Stomach (tissue), 8 donors: ENCODE measurements at regions not wholly inside any gene's neighbourhood (a gene's known extent, or its start where the extent isn't known, plus 50 kb on each side); places are given as distances from the start of the nearest gene placed in this dataset.

ENCODE experiments used
- DNase-seq, 2 donors: peaks; one replicate each; pipeline versions ENCODE4 v3.0.0 to v3.0.0-alpha.2; 2013 to 2019
- H3K27ac ChIP-seq, 5 donors: fragments of 200-600 bp in 4 of 5; sonication (generic) in 4 of 5; one replicate each; pipeline ENCODE4 v1.5.1; 2013 to 2019; ENCODE audit warnings: mild to moderate bottlenecking in 1 of 5, moderate library complexity in 1 of 5
- H3K27me3 ChIP-seq, 3 donors: fragments of 200-600 bp; sonication (generic); one replicate each; pipeline ENCODE4 v1.5.1; 2017 to 2019; ENCODE audit warnings: mixed run types in 1 of 3
- H3K36me3 ChIP-seq, 4 donors: fragments of 200-600 bp; sonication (generic); 1 replicate in 3 of 4; 2 replicates in 1 of 4; pipeline ENCODE4 v1.5.1; 2016 to 2019
- H3K4me1 ChIP-seq, 4 donors: fragments of 200-600 bp; sonication (generic); one replicate each; pipeline ENCODE4 v1.5.1; 2016 to 2019
- H3K4me3 ChIP-seq, 4 donors: fragments of 200-600 bp; sonication (generic) in 3 of 4; one replicate each; pipeline ENCODE4 v1.5.1; 2016 to 2019; ENCODE audit warnings: mild to moderate bottlenecking in 1 of 4
- H3K9me3 ChIP-seq, 4 donors: fragments of 200-600 bp; sonication (generic); one replicate each; pipeline ENCODE4 v1.5.1; 2016 to 2019
- EP300 ChIP-seq: sonication (generic); formaldehyde crosslinking; IDR thresholded peaks from one replicate; pipeline ENCODE4 v1.6.1; 2017; ENCODE audit warnings: antibody characterized with exemption
- POLR2A ChIP-seq, 4 donors: fragments of 450-650 bp; IDR thresholded peaks; one replicate each; pipeline ENCODE4 v1.6.1; 2016; ENCODE audit warnings: antibody characterized with exemption in 4 of 4, control low read depth in 2 of 4, mild to moderate bottlenecking in 1 of 4, moderate library complexity in 1 of 4
- POLR2AphosphoS5 ChIP-seq, 3 donors: sonication (generic); formaldehyde crosslinking; IDR thresholded peaks; one replicate each; pipeline ENCODE4 v1.6.1; 2016; ENCODE audit warnings: antibody characterized with exemption in 3 of 3
- WGBS, 5 donors: extraction: QIAGEN DNeasy Blood & Tissue Kit in 3 of 5; methylation state at CpG; one replicate each; pipeline versions ENCODE4 v1.1.5 to v1.1.7; 2013 to 2018; 5-methylcytosine and 5-hydroxymethylcytosine counted together
- intact Hi-C: fragments of 100-400 bp; cut with DNase I; formaldehyde crosslinking; loops from one replicate; pipeline ENCODE4 v1.15.1; 2023; ENCODE audit warnings: low total_unique reads
- TF ChIP-seq, protein P1 (sequence below), 7 experiments: fragments of 450-650 bp in 4 of 7; fragments of 200-600 bp in 3 of 7; sonication (generic) in 3 of 7; IDR thresholded peaks; one replicate each; pipeline ENCODE4 v1.5.1; 2016 to 2019; ENCODE audit warnings: antibody characterized with exemption in 7 of 7, control low read depth in 2 of 7, mild to moderate bottlenecking in 1 of 7
- donor health status: healthy with polysubstance abuse.
- donor health status: Bipolar disorder and iron deficiency.
- donor health status: healthy.

GRCh38 chr6:97714772-97715171, 431.8 kb upstream of the MMS22L start:
- Histone ChIP-seq H3K36me3 (no peaks in the 10 kb centered on the region), H3K27me3 (no peaks in the 10 kb centered on the region), H3K4me1 (no peaks in the 10 kb centered on the region), H3K27ac (no peak overlapping the region), H3K9me3 (peaks cover 0 to 5% (median 2%) of the 10 kb centered on the region in 4 donors), H3K4me3 (no peak overlapping the region)
- DNase-seq = no peak
- TF ChIP-seq POLR2A (IDR thresholded peaks at IDR 0.05) = no peak
- TF ChIP-seq POLR2AphosphoS5 (IDR thresholded peaks at IDR 0.05) = no peak
- TF ChIP-seq EP300 = no peak
- TF ChIP-seq, protein P1, sequence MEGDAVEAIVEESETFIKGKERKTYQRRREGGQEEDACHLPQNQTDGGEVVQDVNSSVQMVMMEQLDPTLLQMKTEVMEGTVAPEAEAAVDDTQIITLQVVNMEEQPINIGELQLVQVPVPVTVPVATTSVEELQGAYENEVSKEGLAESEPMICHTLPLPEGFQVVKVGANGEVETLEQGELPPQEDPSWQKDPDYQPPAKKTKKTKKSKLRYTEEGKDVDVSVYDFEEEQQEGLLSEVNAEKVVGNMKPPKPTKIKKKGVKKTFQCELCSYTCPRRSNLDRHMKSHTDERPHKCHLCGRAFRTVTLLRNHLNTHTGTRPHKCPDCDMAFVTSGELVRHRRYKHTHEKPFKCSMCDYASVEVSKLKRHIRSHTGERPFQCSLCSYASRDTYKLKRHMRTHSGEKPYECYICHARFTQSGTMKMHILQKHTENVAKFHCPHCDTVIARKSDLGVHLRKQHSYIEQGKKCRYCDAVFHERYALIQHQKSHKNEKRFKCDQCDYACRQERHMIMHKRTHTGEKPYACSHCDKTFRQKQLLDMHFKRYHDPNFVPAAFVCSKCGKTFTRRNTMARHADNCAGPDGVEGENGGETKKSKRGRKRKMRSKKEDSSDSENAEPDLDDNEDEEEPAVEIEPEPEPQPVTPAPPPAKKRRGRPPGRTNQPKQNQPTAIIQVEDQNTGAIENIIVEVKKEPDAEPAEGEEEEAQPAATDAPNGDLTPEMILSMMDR (IDR thresholded peaks at IDR 0.05) = no peak
- intact Hi-C loops = no loop called here

- Histone ChIP-seq H3K9me3 (peaks cover 0 to 5% (median 2%) of the 10 kb centered on the region in 4 donors), H3K4me1 (no peaks in the 10 kb centered on the region), H3K4me3 (no peak overlapping the region), H3K27me3 (no peaks in the 10 kb centered on the region), H3K27ac (no peak overlapping the region), H3K36me3 (no peaks in the 10 kb centered on the region)
- intact Hi-C loops = no loop called here
- DNase-seq = no peak
- TF ChIP-seq EP300 (no peak), POLR2A (IDR thresholded peaks at IDR 0.05) (no peak), POLR2AphosphoS5 (IDR thresholded peaks at IDR 0.05) (no peak)
- TF ChIP-seq, protein P1 (IDR thresholded peaks at IDR 0.05) = no peak
- 53 to 87% (median 77%) methylated on average over 3 of the region's 3 CpGs for WGBS, 5 donors
Observed at GRCh38 chr6:97717086-97717485, 434.1 kb upstream of the MMS22L start.

DNA sequence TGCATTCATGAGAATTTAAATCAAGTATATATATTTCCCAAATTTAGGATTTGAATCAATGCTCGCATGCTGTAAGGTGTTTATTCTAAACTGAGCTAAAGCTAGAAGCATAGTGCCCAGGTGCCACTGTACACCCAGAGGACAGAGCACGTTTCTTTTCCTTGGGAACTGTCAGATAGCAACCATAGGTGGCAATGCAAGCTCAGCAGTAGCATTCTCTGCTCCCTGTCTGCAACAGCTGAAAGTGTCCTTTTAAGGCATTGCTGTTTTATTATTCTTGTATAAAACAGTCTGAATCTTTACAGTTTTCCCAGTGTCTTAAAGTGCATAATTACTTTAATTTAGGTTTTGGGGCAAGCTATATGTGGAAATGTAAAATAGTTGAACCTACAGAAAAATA, 443.4 kb upstream of the MMS22L start:
- Histone ChIP-seq H3K36me3 (no peaks in the 10 kb centered on the region), H3K27me3 (no peaks in the 10 kb centered on the region), H3K4me1 (no peaks in the 10 kb centered on the region), H3K9me3 (no peaks in the 10 kb centered on the region), H3K27ac (no peak overlapping the region), H3K4me3 (no peak overlapping the region)
- WGBS, 5 donors = 42 to 52% (median 47%) methylated on average over 2 of the region's 2 CpGs
- no peak for TF ChIP-seq EP300
- TF ChIP-seq, protein P1 (IDR thresholded peaks at IDR 0.05) = no peak
- TF ChIP-seq POLR2A (IDR thresholded peaks at IDR 0.05) = no peak
- TF ChIP-seq POLR2AphosphoS5 (IDR thresholded peaks at IDR 0.05) = no peak
- intact Hi-C loops = no loop called here
- peak in 1 of 2 donors; percentile 15 for DNase-seq

DNA sequence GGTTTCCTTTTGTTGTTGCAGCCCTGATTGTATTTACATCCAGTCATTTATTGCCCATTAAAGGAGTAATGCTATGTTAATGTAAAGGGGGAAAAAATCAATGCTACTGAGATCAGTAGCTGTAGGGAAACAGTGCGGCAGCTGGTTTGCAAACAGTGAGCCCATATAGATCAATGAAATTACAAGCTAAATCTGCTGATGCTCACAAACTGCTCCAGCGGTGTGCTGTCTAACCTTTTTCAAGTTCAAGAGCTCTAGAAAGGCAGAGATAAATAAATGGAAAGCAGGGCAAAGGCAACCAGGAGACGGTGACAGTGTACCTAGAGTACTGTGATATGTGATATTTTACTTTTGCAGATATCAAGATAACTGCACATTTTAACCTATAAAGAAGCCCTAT, 449.0 kb upstream of the MMS22L start:
- TF ChIP-seq POLR2AphosphoS5 (IDR thresholded peaks at IDR 0.05) = no peak
- TF ChIP-seq, protein P1 (IDR thresholded peaks at IDR 0.05) = no peak
- TF ChIP-seq EP300 = no peak
- H3K27me3 ChIP-seq = no peaks in the 10 kb centered on the region
- no peaks in the 10 kb centered on the region for H3K4me1 ChIP-seq
- H3K36me3 ChIP-seq = no peaks in the 10 kb centered on the region
- intact Hi-C loops = no loop called here
- no peak overlapping the region for H3K27ac ChIP-seq
- 43 to 56% (median 50%) methylated on average over 3 of the region's 3 CpGs for WGBS, 5 donors
- no peaks in the 10 kb centered on the region for H3K9me3 ChIP-seq
- no peak overlapping the region for H3K4me3 ChIP-seq
- no peak for DNase-seq
